ENCODE measurements at regions not wholly inside any gene's neighbourhood (a gene's known extent, or its start where the extent isn't known, plus 50 kb on each side); places are given as distances from the start of the nearest gene placed in this dataset.

GRCh38 chr2:235217846-235218245, 266.0 kb downstream of the SH3BP4 start:
- TF ChIP-seq CTCF (IDR thresholded peaks at IDR 0.05) (no peak), POLR2A (IDR thresholded peaks at IDR 0.05) (no peak)

All from testis (tissue), 2 donors.